ENCODE measurements at regions not wholly inside any gene's neighbourhood (a gene's known extent, or its start where the extent isn't known, plus 50 kb on each side); places are given as distances from the start of the nearest gene placed in this dataset.
"Not testable (repeated sequence)": the region's sequence is repeated elsewhere in the genome, so short reads cannot be mapped to it uniquely, and the experiment has no call there.

GRCh38 chr20:54909702-54910101, 434.3 kb downstream of the DOK5 start:
- Histone ChIP-seq H3K4ac (ENCODE audit: low read depth in 1 of 2, low read length in 2 of 2) (no peak overlapping the region), H3K4me2 (ENCODE audit: low read length, poor library complexity, severe bottlenecking) (no peak overlapping the region), H3K14ac (ENCODE audit: low read length in 2 of 2) (no peak overlapping the region), H2BK5ac (ENCODE audit: low read depth, low read length, poor library complexity, severe bottlenecking) (no peak overlapping the region), H4K91ac (ENCODE audit: low read length) (no peak overlapping the region), H3K23ac (ENCODE audit: low read length in 2 of 2) (no peak overlapping the region), H3K79me1 (replicated peaks; ENCODE audit: low read length, poor library complexity, severe bottlenecking) (no peaks in the 10 kb centered on the region), H2BK15ac (ENCODE audit: low read depth, poor library complexity, severe bottlenecking) (no peak overlapping the region), H3K4me1 (ENCODE audit: control insufficient read depth, insufficient read depth, low read depth, low read length) (no peaks in the 10 kb centered on the region), H2AK5ac (ENCODE audit: low read length, severe bottlenecking) (no peak overlapping the region), H3K27me3 (ENCODE audit: control insufficient read depth in 1 of 2, insufficient read depth in 1 of 2, low read length in 2 of 2) (no peaks in the 10 kb centered on the region), H3K18ac (ENCODE audit: low read depth in 1 of 2, low read length in 2 of 2) (no peak overlapping the region), H3K9ac (ENCODE audit: low read length) (no peak overlapping the region), H3K36me3 (ENCODE audit: control insufficient read depth in 1 of 2, insufficient read depth in 2 of 2, low read depth in 1 of 2, low read length in 2 of 2) (no peaks in the 10 kb centered on the region), H2BK12ac (ENCODE audit: low read length in 2 of 2) (no peak overlapping the region), H3K4me3 (ENCODE audit: insufficient read depth in 1 of 2, low read depth in 1 of 2, low read length in 2 of 2) (no peak overlapping the region), H3K27ac (ENCODE audit: low read length, poor library complexity, severe bottlenecking) (no peak overlapping the region), H3K9me3 (ENCODE audit: control insufficient read depth, low read length) (peaks cover 10% of the 10 kb centered on the region), H2BK120ac (ENCODE audit: low read depth, low read length) (no peak overlapping the region), H4K8ac (ENCODE audit: low read length) (no peak overlapping the region), H2AFZ (ENCODE audit: low read depth, low read length) (no peak overlapping the region)
- WGBS: 100% methylated on average over 2 of the region's 2 CpGs
- no peak for DNase-seq

- not testable (repeated sequence) for DNase-seq
Measured at GRCh38 chr20:54906134-54906533, 430.7 kb downstream of the DOK5 start.

GRCh38 chr20:54897787-54898186, 422.4 kb downstream of the DOK5 start:
- H2BK15ac ChIP-seq (ENCODE audit: low read depth, poor library complexity, severe bottlenecking): no peak overlapping the region
- no peak overlapping the region for H4K8ac ChIP-seq (ENCODE audit: low read length)
- H2AK5ac ChIP-seq (ENCODE audit: low read length, severe bottlenecking): no peak overlapping the region
- H3K79me1 ChIP-seq (replicated peaks; ENCODE audit: low read length, poor library complexity, severe bottlenecking): no peaks in the 10 kb centered on the region
- no peak overlapping the region for H2BK5ac ChIP-seq (ENCODE audit: low read depth, low read length, poor library complexity, severe bottlenecking)
- no peak overlapping the region for H2BK120ac ChIP-seq (ENCODE audit: low read depth, low read length)
- H4K91ac ChIP-seq (ENCODE audit: low read length): no peak overlapping the region
- no peaks in the 10 kb centered on the region for H3K4me1 ChIP-seq (ENCODE audit: control insufficient read depth, insufficient read depth, low read depth, low read length)
- H3K9me3 ChIP-seq (ENCODE audit: control insufficient read depth, low read length): peaks cover 28% of the 10 kb centered on the region
- H2BK12ac ChIP-seq (ENCODE audit: low read length in 2 of 2): no peak overlapping the region
- H3K18ac ChIP-seq (ENCODE audit: low read depth in 1 of 2, low read length in 2 of 2): no peak overlapping the region
- WGBS: 83% methylated on average over 4 of the region's 6 CpGs
- H3K14ac ChIP-seq (ENCODE audit: low read length in 2 of 2): no peak overlapping the region
- H2AFZ ChIP-seq (ENCODE audit: low read depth, low read length): no peak overlapping the region
- no peak overlapping the region for H3K4me2 ChIP-seq (ENCODE audit: low read length, poor library complexity, severe bottlenecking)
- H3K4me3 ChIP-seq (ENCODE audit: insufficient read depth in 1 of 2, low read depth in 1 of 2, low read length in 2 of 2): no peak overlapping the region
- no peaks in the 10 kb centered on the region for H3K36me3 ChIP-seq (ENCODE audit: control insufficient read depth in 1 of 2, insufficient read depth in 2 of 2, low read depth in 1 of 2, low read length in 2 of 2)
- no peaks in the 10 kb centered on the region for H3K27me3 ChIP-seq (ENCODE audit: control insufficient read depth in 1 of 2, insufficient read depth in 1 of 2, low read length in 2 of 2)
- H3K27ac ChIP-seq (ENCODE audit: low read length, poor library complexity, severe bottlenecking): no peak overlapping the region
- H3K9ac ChIP-seq (ENCODE audit: low read length): no peak overlapping the region
- no peak for DNase-seq
- H3K4ac ChIP-seq (ENCODE audit: low read depth in 1 of 2, low read length in 2 of 2): no peak overlapping the region
- no peak overlapping the region for H3K23ac ChIP-seq (ENCODE audit: low read length in 2 of 2)

More at GRCh38 chr20:54906134-54906533, 430.7 kb downstream of the DOK5 start:
- H2BK12ac ChIP-seq (ENCODE audit: low read length in 2 of 2); H2AK5ac ChIP-seq (ENCODE audit: low read length, severe bottlenecking); H2BK120ac ChIP-seq (ENCODE audit: low read depth, low read length); H3K9ac ChIP-seq (ENCODE audit: low read length); H4K8ac ChIP-seq (ENCODE audit: low read length); H3K4ac ChIP-seq (ENCODE audit: low read depth in 1 of 2, low read length in 2 of 2); H3K4me1 ChIP-seq (ENCODE audit: control insufficient read depth, insufficient read depth, low read depth, low read length); H2BK5ac ChIP-seq (ENCODE audit: low read depth, low read length, poor library complexity, severe bottlenecking); H3K18ac ChIP-seq (ENCODE audit: low read depth in 1 of 2, low read length in 2 of 2); H3K27me3 ChIP-seq (ENCODE audit: control insufficient read depth in 1 of 2, insufficient read depth in 1 of 2, low read length in 2 of 2); H3K4me3 ChIP-seq (ENCODE audit: insufficient read depth in 1 of 2, low read depth in 1 of 2, low read length in 2 of 2); H3K23ac ChIP-seq (ENCODE audit: low read length in 2 of 2); H2AFZ ChIP-seq (ENCODE audit: low read depth, low read length); H3K27ac ChIP-seq (ENCODE audit: low read length, poor library complexity, severe bottlenecking); H4K91ac ChIP-seq (ENCODE audit: low read length); H3K79me1 ChIP-seq (replicated peaks; ENCODE audit: low read length, poor library complexity, severe bottlenecking); H3K36me3 ChIP-seq (ENCODE audit: control insufficient read depth in 1 of 2, insufficient read depth in 2 of 2, low read depth in 1 of 2, low read length in 2 of 2); H2BK15ac ChIP-seq (ENCODE audit: low read depth, poor library complexity, severe bottlenecking); H3K4me2 ChIP-seq (ENCODE audit: low read length, poor library complexity, severe bottlenecking); H3K14ac ChIP-seq (ENCODE audit: low read length in 2 of 2): not testable (repeated sequence)
- peaks cover 10% of the 10 kb centered on the region for H3K9me3 ChIP-seq (ENCODE audit: control insufficient read depth, low read length)
- 100% methylated on average over 2 of the region's 6 CpGs for WGBS

- H3K27me3 ChIP-seq (ENCODE audit: control insufficient read depth in 1 of 2, insufficient read depth in 1 of 2, low read length in 2 of 2): no peaks in the 10 kb centered on the region
- H3K4ac ChIP-seq (ENCODE audit: low read depth in 1 of 2, low read length in 2 of 2): no peak overlapping the region
- H2AK5ac ChIP-seq (ENCODE audit: low read length, severe bottlenecking): no peak overlapping the region
- no peak overlapping the region for H2BK120ac ChIP-seq (ENCODE audit: low read depth, low read length)
- peaks cover 6% of the 10 kb centered on the region for H3K9me3 ChIP-seq (ENCODE audit: control insufficient read depth, low read length)
- no peak overlapping the region for H3K4me2 ChIP-seq (ENCODE audit: low read length, poor library complexity, severe bottlenecking)
- H2BK5ac ChIP-seq (ENCODE audit: low read depth, low read length, poor library complexity, severe bottlenecking): no peak overlapping the region
- H2BK12ac ChIP-seq (ENCODE audit: low read length in 2 of 2): no peak overlapping the region
- no peaks in the 10 kb centered on the region for H3K4me1 ChIP-seq (ENCODE audit: control insufficient read depth, insufficient read depth, low read depth, low read length)
- no peak overlapping the region for H3K23ac ChIP-seq (ENCODE audit: low read length in 2 of 2)
- H2BK15ac ChIP-seq (ENCODE audit: low read depth, poor library complexity, severe bottlenecking): no peak overlapping the region
- H3K9ac ChIP-seq (ENCODE audit: low read length): no peak overlapping the region
- H3K18ac ChIP-seq (ENCODE audit: low read depth in 1 of 2, low read length in 2 of 2): no peak overlapping the region
- no peak overlapping the region for H3K14ac ChIP-seq (ENCODE audit: low read length in 2 of 2)
- H4K8ac ChIP-seq (ENCODE audit: low read length): no peak overlapping the region
- H3K27ac ChIP-seq (ENCODE audit: low read length, poor library complexity, severe bottlenecking): no peak overlapping the region
- WGBS: 86% methylated on average over 1 of the region's 3 CpGs
- no peak overlapping the region for H2AFZ ChIP-seq (ENCODE audit: low read depth, low read length)
- no peak for DNase-seq
- H3K4me3 ChIP-seq (ENCODE audit: insufficient read depth in 1 of 2, low read depth in 1 of 2, low read length in 2 of 2): no peak overlapping the region
- H3K36me3 ChIP-seq (ENCODE audit: control insufficient read depth in 1 of 2, insufficient read depth in 2 of 2, low read depth in 1 of 2, low read length in 2 of 2): no peaks in the 10 kb centered on the region
- no peaks in the 10 kb centered on the region for H3K79me1 ChIP-seq (replicated peaks; ENCODE audit: low read length, poor library complexity, severe bottlenecking)
- H4K91ac ChIP-seq (ENCODE audit: low read length): no peak overlapping the region
Measured at GRCh38 chr20:54891907-54892306, 416.5 kb downstream of the DOK5 start.

Measured in mesenchymal stem cell (in vitro differentiated cells and primary cell).